Caco-2 (cell line): ENCODE measurements at regions not wholly inside any gene's neighbourhood (a gene's known extent, or its start where the extent isn't known, plus 50 kb on each side); places are given as distances from the start of the nearest gene placed in this dataset.

Experiments
- BruUV-seq: library from RNA; stranded (reverse); fragments of 400-500 nt; replicated peaks from 2 replicates; lab custom pipeline; 2021; lab: Mats Ljungman, UMichigan
- CTCF ChIA-PET: fragments of 300-600 bp; sonication (Branson Sonifier 250); formaldehyde crosslinking; loops from one replicate; lab custom pipeline; 2022; ENCODE audit warnings: antibody characterized with exemption; lab: Charles Lee
- POLR2A ChIA-PET: fragments of 300-600 bp; sonication (Branson Sonifier 250); formaldehyde crosslinking; loops from one replicate; lab custom pipeline; 2022; ENCODE audit warnings: antibody characterized with exemption; lab: Charles Lee
- DNase-seq, 2 experiments: peaks; one replicate each; pipeline versions ENCODE4 v3.0.0 to v3.0.0-alpha.2; 2020 to 2022
- H3K27me3 ChIP-seq: replicated peaks from 2 replicates; pipeline ENCODE4 v1.6.0; 2011; ENCODE audit warnings: low read length; ENCODE audit not compliant: control insufficient read depth, insufficient read depth
- H3K36me3 ChIP-seq: 2 replicates; pipeline ENCODE4 v1.5.1; 2011; ENCODE audit warnings: low read length; ENCODE audit not compliant: control insufficient read depth, insufficient read depth
- H3K4me1 ChIP-seq: fragments of 250-450 bp; sonication (Bioruptor Pico); 2 replicates; pipeline ENCODE4 v1.5.1; 2020; ENCODE audit warnings: mild to moderate bottlenecking
- H3K4me3 ChIP-seq: 2 replicates; pipeline ENCODE4 v1.5.1; 2011; ENCODE audit warnings: low read depth, mild to moderate bottlenecking, control low read depth, low read length
- H3K9me3 ChIP-seq: fragments of 250-450 bp; sonication (Bioruptor Pico); 2 replicates; pipeline ENCODE4 v1.5.1; 2020; ENCODE audit warnings: mild to moderate bottlenecking, moderate library complexity
- H3K27ac Mint-ChIP-seq: one replicate; pipeline ENCODE4 v1.8.0; 2022; ENCODE audit warnings: mixed read lengths; ENCODE audit not compliant: unreplicated experiment
- H3K27me3 Mint-ChIP-seq: one replicate; pipeline ENCODE4 v1.8.0; 2022; ENCODE audit warnings: mixed read lengths; ENCODE audit not compliant: insufficient read depth, unreplicated experiment
- H3K36me3 Mint-ChIP-seq: one replicate; pipeline ENCODE4 v1.8.0; 2022; ENCODE audit warnings: mild to moderate bottlenecking, mixed read lengths; ENCODE audit not compliant: insufficient read depth, unreplicated experiment
- H3K4me1 Mint-ChIP-seq: one replicate; pipeline ENCODE4 v1.8.0; 2022; ENCODE audit warnings: low read depth, mixed read lengths; ENCODE audit not compliant: unreplicated experiment
- H3K4me3 Mint-ChIP-seq: one replicate; pipeline ENCODE4 v1.8.0; 2022; ENCODE audit warnings: mild to moderate bottlenecking, moderate library complexity, mixed read lengths; ENCODE audit not compliant: unreplicated experiment
- H3K9me3 Mint-ChIP-seq: one replicate; pipeline ENCODE4 v1.8.0; 2022; ENCODE audit warnings: mixed read lengths; ENCODE audit not compliant: unreplicated experiment
- intact Hi-C: fragments of 100-400 bp; cut with micrococcal nuclease; formaldehyde crosslinking; loops from one replicate; pipeline ENCODE4 v1.10.0; 2022; ENCODE audit not compliant: unreplicated experiment
- TF ChIP-seq, protein P1 (sequence below), 2 experiments: fragments of 200-600 bp in 1 of 2; IDR thresholded peaks; 1 replicate in 1 of 2; 2 replicates in 1 of 2; pipeline versions ENCODE4 v1.5.1 to v1.8.0; 2011 to 2022; ENCODE audit warnings: antibody characterized with exemption in 1 of 2, control low read depth in 1 of 2, inconsistent platforms in 1 of 2, low read depth in 1 of 2, low read length in 1 of 2, mild to moderate bottlenecking in 1 of 2, moderate library complexity in 1 of 2; ENCODE audit not compliant: insufficient read depth in 1 of 2, severe bottlenecking in 1 of 2, unreplicated experiment in 1 of 2

GRCh38 chr1:217311766-217312165 is 319.1 kb downstream of the GPATCH2 start:
- peaks cover 4% of the 10 kb centered on the region for H3K36me3 Mint-ChIP-seq
- intact Hi-C loops = no loop called here
- Histone ChIP-seq H3K4me1 (no peaks in the 10 kb centered on the region), H3K9me3 (no peaks in the 10 kb centered on the region), H3K36me3 (no peaks in the 10 kb centered on the region), H3K27me3 (no peaks in the 10 kb centered on the region), H3K4me3 (no peak overlapping the region)
- BruUV-seq = no TSS peak
- H3K4me3 Mint-ChIP-seq = no peak overlapping the region
- TF ChIP-seq, protein P1, sequence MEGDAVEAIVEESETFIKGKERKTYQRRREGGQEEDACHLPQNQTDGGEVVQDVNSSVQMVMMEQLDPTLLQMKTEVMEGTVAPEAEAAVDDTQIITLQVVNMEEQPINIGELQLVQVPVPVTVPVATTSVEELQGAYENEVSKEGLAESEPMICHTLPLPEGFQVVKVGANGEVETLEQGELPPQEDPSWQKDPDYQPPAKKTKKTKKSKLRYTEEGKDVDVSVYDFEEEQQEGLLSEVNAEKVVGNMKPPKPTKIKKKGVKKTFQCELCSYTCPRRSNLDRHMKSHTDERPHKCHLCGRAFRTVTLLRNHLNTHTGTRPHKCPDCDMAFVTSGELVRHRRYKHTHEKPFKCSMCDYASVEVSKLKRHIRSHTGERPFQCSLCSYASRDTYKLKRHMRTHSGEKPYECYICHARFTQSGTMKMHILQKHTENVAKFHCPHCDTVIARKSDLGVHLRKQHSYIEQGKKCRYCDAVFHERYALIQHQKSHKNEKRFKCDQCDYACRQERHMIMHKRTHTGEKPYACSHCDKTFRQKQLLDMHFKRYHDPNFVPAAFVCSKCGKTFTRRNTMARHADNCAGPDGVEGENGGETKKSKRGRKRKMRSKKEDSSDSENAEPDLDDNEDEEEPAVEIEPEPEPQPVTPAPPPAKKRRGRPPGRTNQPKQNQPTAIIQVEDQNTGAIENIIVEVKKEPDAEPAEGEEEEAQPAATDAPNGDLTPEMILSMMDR (IDR thresholded peaks at IDR 0.05; ENCODE audit: insufficient read depth in 1 of 2, low read depth in 1 of 2, low read length in 1 of 2, severe bottlenecking in 1 of 2, unreplicated experiment in 1 of 2) = peak in 1 of 2 experiments; percentile 6
- no peaks in the 10 kb centered on the region for H3K9me3 Mint-ChIP-seq
- peak in 1 of 2 experiments; percentile 15 for DNase-seq
- ChIA-PET POLR2A (no interaction called here), CTCF (no interaction called here)
- H3K27me3 Mint-ChIP-seq = no peaks in the 10 kb centered on the region
- no peak overlapping the region for H3K27ac Mint-ChIP-seq
- H3K4me1 Mint-ChIP-seq = no peaks in the 10 kb centered on the region

DNA sequence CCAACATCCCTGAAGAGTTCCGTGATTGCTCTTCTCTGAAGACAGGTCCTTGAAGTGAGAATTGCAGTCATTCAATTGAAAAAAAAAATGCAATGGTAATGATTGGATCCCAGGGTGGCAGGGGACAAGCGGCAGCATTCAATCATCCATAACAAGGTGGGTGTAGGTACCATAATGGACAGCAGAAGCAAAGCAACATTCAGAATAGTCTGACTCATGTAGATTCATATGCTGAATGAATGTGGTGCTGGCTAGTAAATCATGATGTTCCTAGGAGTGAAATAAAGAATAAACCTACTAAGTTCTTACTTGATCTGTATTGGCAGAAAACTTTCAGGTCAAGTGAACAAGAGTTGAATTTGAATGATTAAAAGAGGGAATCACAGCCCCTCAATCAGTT is 319.6 kb downstream of the GPATCH2 start:
- no TSS peak for BruUV-seq
- peaks cover 4% of the 10 kb centered on the region for H3K36me3 Mint-ChIP-seq
- H3K4me1 Mint-ChIP-seq = no peaks in the 10 kb centered on the region
- TF ChIP-seq, protein P1 (IDR thresholded peaks at IDR 0.05; ENCODE audit: insufficient read depth in 1 of 2, low read depth in 1 of 2, low read length in 1 of 2, severe bottlenecking in 1 of 2, unreplicated experiment in 1 of 2) = no peak
- Histone ChIP-seq H3K4me3 (no peak overlapping the region), H3K36me3 (no peaks in the 10 kb centered on the region), H3K4me1 (no peaks in the 10 kb centered on the region), H3K27me3 (no peaks in the 10 kb centered on the region), H3K9me3 (no peaks in the 10 kb centered on the region)
- no peaks in the 10 kb centered on the region for H3K9me3 Mint-ChIP-seq
- intact Hi-C loops = no loop called here
- POLR2A ChIA-PET = no interaction called here
- no peak for DNase-seq
- no peak overlapping the region for H3K4me3 Mint-ChIP-seq
- CTCF ChIA-PET = no interaction called here
- H3K27me3 Mint-ChIP-seq = no peaks in the 10 kb centered on the region
- H3K27ac Mint-ChIP-seq = no peak overlapping the region

- H3K4me1 ChIP-seq = no peaks in the 10 kb centered on the region
- TF ChIP-seq, protein P1 (IDR thresholded peaks at IDR 0.05; ENCODE audit: insufficient read depth in 1 of 2, low read depth in 1 of 2, low read length in 1 of 2, severe bottlenecking in 1 of 2, unreplicated experiment in 1 of 2) = no peak
These were observed 349.6 kb downstream of the GPATCH2 start for GRCh38 chr1:217281332-217281731.

More at GRCh38 chr1:217281332-217281731, 349.6 kb downstream of the GPATCH2 start:
- intact Hi-C loops = no loop called here
- Mint-ChIP-seq H3K4me1 (no peaks in the 10 kb centered on the region), H3K27ac (no peak overlapping the region), H3K36me3 (no peaks in the 10 kb centered on the region), H3K27me3 (no peaks in the 10 kb centered on the region), H3K9me3 (no peaks in the 10 kb centered on the region), H3K4me3 (no peak overlapping the region)
- no peaks in the 10 kb centered on the region for H3K36me3 ChIP-seq
- POLR2A ChIA-PET = no interaction called here
- no peaks in the 10 kb centered on the region; the same call in 1 of the 2 replicates for H3K9me3 ChIP-seq
- CTCF ChIA-PET = no interaction called here
- no peak for DNase-seq
- no peaks in the 10 kb centered on the region for H3K27me3 ChIP-seq
- no TSS peak for BruUV-seq
- no peak overlapping the region for H3K4me3 ChIP-seq
